Nephron progenitor cell (in vitro differentiated cells): ENCODE measurements at regions not wholly inside any gene's neighbourhood (a gene's known extent, or its start where the extent isn't known, plus 50 kb on each side); places are given as distances from the start of the nearest gene placed in this dataset.

Experiments
- DNase-seq: peaks from one replicate; pipeline ENCODE4 v3.0.0; 2021
- H3K27ac Mint-ChIP-seq: 2 replicates; pipeline ENCODE4 v1.8.0; 2021; ENCODE audit warnings: mild to moderate bottlenecking, moderate library complexity, mixed read lengths
- H3K27me3 Mint-ChIP-seq: 2 replicates; pipeline ENCODE4 v1.8.0; 2021; ENCODE audit warnings: mild to moderate bottlenecking, low read depth, mixed read lengths; ENCODE audit not compliant: poor library complexity
- H3K36me3 Mint-ChIP-seq: 2 replicates; pipeline ENCODE4 v1.8.0; 2021; ENCODE audit warnings: low read depth, mixed read lengths
- H3K4me1 Mint-ChIP-seq: 2 replicates; pipeline ENCODE4 v1.8.0; 2021; ENCODE audit warnings: mixed read lengths
- H3K4me3 Mint-ChIP-seq: 2 replicates; pipeline ENCODE4 v1.8.0; 2021; ENCODE audit warnings: mild to moderate bottlenecking, moderate library complexity, mixed read lengths
- H3K9me3 Mint-ChIP-seq: 2 replicates; pipeline ENCODE4 v1.8.0; 2021; ENCODE audit warnings: mild to moderate bottlenecking, moderate library complexity, mixed read lengths
- CTCF ChIP-seq: fragments of 200-600 bp; sonication (generic); IDR thresholded peaks from 2 replicates; pipeline ENCODE4 v1.5.0; 2021; ENCODE audit warnings: antibody characterized with exemption

- Mint-ChIP-seq H3K4me1 (peaks cover 13% of the 10 kb centered on the region), H3K4me3 (no peak overlapping the region), H3K9me3 (no peaks in the 10 kb centered on the region)
Observed at GRCh38 chr6:27061235-27061993, 186.1 kb upstream of the PRSS16 start.

GRCh38 chr6:27062755-27063154, 184.7 kb upstream of the PRSS16 start:
- Mint-ChIP-seq H3K9me3 (no peaks in the 10 kb centered on the region), H3K36me3 (no peaks in the 10 kb centered on the region)

More at GRCh38 chr6:27061235-27061993, 186.1 kb upstream of the PRSS16 start:
- no peaks in the 10 kb centered on the region for H3K36me3 Mint-ChIP-seq
- no peak for TF ChIP-seq CTCF
- DNase-seq: no peak
- no peak overlapping the region for H3K27ac Mint-ChIP-seq
- peaks cover 10% of the 10 kb centered on the region for H3K27me3 Mint-ChIP-seq

GRCh38 chr6:27065183-27065582, 182.3 kb upstream of the PRSS16 start:
- H3K27ac Mint-ChIP-seq: no peak overlapping the region
- H3K27me3 Mint-ChIP-seq: peaks cover 7% of the 10 kb centered on the region
- peaks cover 13% of the 10 kb centered on the region for H3K4me1 Mint-ChIP-seq
- DNase-seq: no peak
- H3K36me3 Mint-ChIP-seq: no peaks in the 10 kb centered on the region
- no peak overlapping the region for H3K4me3 Mint-ChIP-seq
- TF ChIP-seq CTCF: no peak
- H3K9me3 Mint-ChIP-seq: no peaks in the 10 kb centered on the region

More at GRCh38 chr6:27062755-27063154, 184.7 kb upstream of the PRSS16 start:
- TF ChIP-seq CTCF: no peak
- peaks cover 6% of the 10 kb centered on the region for H3K27me3 Mint-ChIP-seq
- no peak for DNase-seq
- peaks cover 16% of the 10 kb centered on the region for H3K4me1 Mint-ChIP-seq
- no peak overlapping the region for H3K4me3 Mint-ChIP-seq
- no peak overlapping the region for H3K27ac Mint-ChIP-seq

- peaks cover 13% of the 10 kb centered on the region for H3K4me1 Mint-ChIP-seq
- H3K27ac Mint-ChIP-seq: no peak overlapping the region
- no peak for DNase-seq
- H3K4me3 Mint-ChIP-seq: no peak overlapping the region
- H3K27me3 Mint-ChIP-seq: peaks cover 4% of the 10 kb centered on the region
- no peaks in the 10 kb centered on the region for H3K9me3 Mint-ChIP-seq
- H3K36me3 Mint-ChIP-seq: no peaks in the 10 kb centered on the region
- no peak for TF ChIP-seq CTCF
Observed at GRCh38 chr6:27066381-27066780, 181.1 kb upstream of the PRSS16 start.

GRCh38 chr6:27066802-27067201, 180.7 kb upstream of the PRSS16 start:
- no peaks in the 10 kb centered on the region for H3K36me3 Mint-ChIP-seq
- TF ChIP-seq CTCF: no peak
- H3K27ac Mint-ChIP-seq: no peak overlapping the region
- DNase-seq: no peak
- H3K4me3 Mint-ChIP-seq: no peak overlapping the region
- peaks cover 13% of the 10 kb centered on the region for H3K4me1 Mint-ChIP-seq
- H3K27me3 Mint-ChIP-seq: peaks cover 4% of the 10 kb centered on the region
- H3K9me3 Mint-ChIP-seq: no peaks in the 10 kb centered on the region

- Mint-ChIP-seq H3K36me3 (no peaks in the 10 kb centered on the region), H3K4me3 (no peak overlapping the region), H3K27me3 (peaks cover 27% of the 10 kb centered on the region), H3K27ac (no peak overlapping the region), H3K4me1 (peaks cover 3% of the 10 kb centered on the region), H3K9me3 (no peaks in the 10 kb centered on the region)
- DNase-seq: no peak
- TF ChIP-seq CTCF: no peak
Observed at GRCh38 chr6:27073441-27073840, 174.1 kb upstream of the PRSS16 start.
